ENCODE measurements at regions not wholly inside any gene's neighbourhood (a gene's known extent, or its start where the extent isn't known, plus 50 kb on each side); places are given as distances from the start of the nearest gene placed in this dataset.

GRCh38 chr10:61839916-61840315 lies 61.6 kb upstream of the ARID5B start:
- no peaks in the 10 kb centered on the region for H3K9me3 ChIP-seq (ENCODE audit: control insufficient read depth in 1 of 2, low read length in 2 of 2)
- no peaks in the 10 kb centered on the region for H3K27me3 ChIP-seq (ENCODE audit: control insufficient read depth in 1 of 2, insufficient read depth in 2 of 2, low read length in 2 of 2)
- H3K4me1 ChIP-seq (ENCODE audit: control insufficient read depth in 1 of 2, insufficient read depth in 2 of 2, low read length in 2 of 2), result peaks cover 47 to 82% of the 10 kb centered on the region in 2 donors
- no peak overlapping the region for H3K27ac ChIP-seq (ENCODE audit: low read depth, low read length)
- H3K4me3 ChIP-seq (ENCODE audit: low read depth in 1 of 2, low read length in 2 of 2), result no peak overlapping the region
- H3K9ac ChIP-seq (ENCODE audit: low read depth in 1 of 2, low read length in 2 of 2), result no peak overlapping the region
- H3K36me3 ChIP-seq (ENCODE audit: control insufficient read depth in 1 of 2, insufficient read depth in 2 of 2, low read length in 2 of 2), result no peaks in the 10 kb centered on the region

- H3K36me3 ChIP-seq (ENCODE audit: control insufficient read depth in 1 of 2, insufficient read depth in 2 of 2, low read length in 2 of 2), result no peaks in the 10 kb centered on the region
Observed at GRCh38 chr10:61840403-61840802, 61.1 kb upstream of the ARID5B start.

GRCh38 chr10:61841338-61841875 lies 60.1 kb upstream of the ARID5B start:
- Histone ChIP-seq H3K27me3 (ENCODE audit: control insufficient read depth in 1 of 2, insufficient read depth in 2 of 2, low read length in 2 of 2) (no peaks in the 10 kb centered on the region), H3K9me3 (ENCODE audit: control insufficient read depth in 1 of 2, low read length in 2 of 2) (no peaks in the 10 kb centered on the region), H3K4me3 (ENCODE audit: low read depth in 1 of 2, low read length in 2 of 2) (no peak overlapping the region), H3K9ac (ENCODE audit: low read depth in 1 of 2, low read length in 2 of 2) (no peak overlapping the region), H3K27ac (ENCODE audit: low read depth, low read length) (no peak overlapping the region), H3K4me1 (ENCODE audit: control insufficient read depth in 1 of 2, insufficient read depth in 2 of 2, low read length in 2 of 2) (peaks cover 53 to 76% of the 10 kb centered on the region in 2 donors), H3K36me3 (ENCODE audit: control insufficient read depth in 1 of 2, insufficient read depth in 2 of 2, low read length in 2 of 2) (no peaks in the 10 kb centered on the region)

More at GRCh38 chr10:61840403-61840802, 61.1 kb upstream of the ARID5B start:
- no peaks in the 10 kb centered on the region for H3K27me3 ChIP-seq (ENCODE audit: control insufficient read depth in 1 of 2, insufficient read depth in 2 of 2, low read length in 2 of 2)
- no peak overlapping the region for H3K4me3 ChIP-seq (ENCODE audit: low read depth in 1 of 2, low read length in 2 of 2)
- H3K9ac ChIP-seq (ENCODE audit: low read depth in 1 of 2, low read length in 2 of 2), result no peak overlapping the region
- H3K9me3 ChIP-seq (ENCODE audit: control insufficient read depth in 1 of 2, low read length in 2 of 2), result no peaks in the 10 kb centered on the region
- H3K27ac ChIP-seq (ENCODE audit: low read depth, low read length), result no peak overlapping the region
- peaks cover 49 to 79% of the 10 kb centered on the region in 2 donors for H3K4me1 ChIP-seq (ENCODE audit: control insufficient read depth in 1 of 2, insufficient read depth in 2 of 2, low read length in 2 of 2)

GRCh38 chr10:61842755-61843497 lies 58.6 kb upstream of the ARID5B start:
- no peaks in the 10 kb centered on the region for H3K36me3 ChIP-seq (ENCODE audit: control insufficient read depth in 1 of 2, insufficient read depth in 2 of 2, low read length in 2 of 2)
- H3K4me3 ChIP-seq (ENCODE audit: low read depth in 1 of 2, low read length in 2 of 2), result no peak overlapping the region
- H3K9ac ChIP-seq (ENCODE audit: low read depth in 1 of 2, low read length in 2 of 2), result no peak overlapping the region
- H3K27ac ChIP-seq (ENCODE audit: low read depth, low read length), result no peak overlapping the region
- peaks cover 46 to 63% of the 10 kb centered on the region in 2 donors for H3K4me1 ChIP-seq (ENCODE audit: control insufficient read depth in 1 of 2, insufficient read depth in 2 of 2, low read length in 2 of 2)
- H3K9me3 ChIP-seq (ENCODE audit: control insufficient read depth in 1 of 2, low read length in 2 of 2), result no peaks in the 10 kb centered on the region
- H3K27me3 ChIP-seq (ENCODE audit: control insufficient read depth in 1 of 2, insufficient read depth in 2 of 2, low read length in 2 of 2), result no peaks in the 10 kb centered on the region

- no peaks in the 10 kb centered on the region for H3K9me3 ChIP-seq (ENCODE audit: control insufficient read depth in 1 of 2, low read length in 2 of 2)
- peaks cover 43 to 59% of the 10 kb centered on the region in 2 donors for H3K4me1 ChIP-seq (ENCODE audit: control insufficient read depth in 1 of 2, insufficient read depth in 2 of 2, low read length in 2 of 2)
- no peak overlapping the region for H3K9ac ChIP-seq (ENCODE audit: low read depth in 1 of 2, low read length in 2 of 2)
- no peak overlapping the region for H3K4me3 ChIP-seq (ENCODE audit: low read depth in 1 of 2, low read length in 2 of 2)
- H3K27ac ChIP-seq (ENCODE audit: low read depth, low read length), result no peak overlapping the region
- H3K36me3 ChIP-seq (ENCODE audit: control insufficient read depth in 1 of 2, insufficient read depth in 2 of 2, low read length in 2 of 2), result no peaks in the 10 kb centered on the region
- no peaks in the 10 kb centered on the region for H3K27me3 ChIP-seq (ENCODE audit: control insufficient read depth in 1 of 2, insufficient read depth in 2 of 2, low read length in 2 of 2)
Observed at GRCh38 chr10:61844116-61844822, 57.2 kb upstream of the ARID5B start.

- no peak overlapping the region for H3K9ac ChIP-seq (ENCODE audit: low read depth in 1 of 2, low read length in 2 of 2)
- H3K9me3 ChIP-seq (ENCODE audit: control insufficient read depth in 1 of 2, low read length in 2 of 2), result no peaks in the 10 kb centered on the region
- H3K27me3 ChIP-seq (ENCODE audit: control insufficient read depth in 1 of 2, insufficient read depth in 2 of 2, low read length in 2 of 2), result no peaks in the 10 kb centered on the region
- peaks cover 32 to 48% of the 10 kb centered on the region in 2 donors for H3K4me1 ChIP-seq (ENCODE audit: control insufficient read depth in 1 of 2, insufficient read depth in 2 of 2, low read length in 2 of 2)
- H3K27ac ChIP-seq (ENCODE audit: low read depth, low read length), result no peak overlapping the region
- no peaks in the 10 kb centered on the region for H3K36me3 ChIP-seq (ENCODE audit: control insufficient read depth in 1 of 2, insufficient read depth in 2 of 2, low read length in 2 of 2)
- peak overlapping the region; percentile 8 to 11 for H3K4me3 ChIP-seq (ENCODE audit: low read depth in 1 of 2, low read length in 2 of 2)
Observed at GRCh38 chr10:61845196-61845949, 56.1 kb upstream of the ARID5B start.

GRCh38 chr10:61845950-61846268 lies 55.6 kb upstream of the ARID5B start:
- H3K27ac ChIP-seq (ENCODE audit: low read depth, low read length), result no peak overlapping the region
- H3K4me1 ChIP-seq (ENCODE audit: control insufficient read depth in 1 of 2, insufficient read depth in 2 of 2, low read length in 2 of 2), result peaks cover 31 to 42% of the 10 kb centered on the region in 2 donors
- no peak overlapping the region for H3K9ac ChIP-seq (ENCODE audit: low read depth in 1 of 2, low read length in 2 of 2)
- H3K9me3 ChIP-seq (ENCODE audit: control insufficient read depth in 1 of 2, low read length in 2 of 2), result no peaks in the 10 kb centered on the region
- no peaks in the 10 kb centered on the region for H3K36me3 ChIP-seq (ENCODE audit: control insufficient read depth in 1 of 2, insufficient read depth in 2 of 2, low read length in 2 of 2)
- no peaks in the 10 kb centered on the region for H3K27me3 ChIP-seq (ENCODE audit: control insufficient read depth in 1 of 2, insufficient read depth in 2 of 2, low read length in 2 of 2)
- no peak overlapping the region for H3K4me3 ChIP-seq (ENCODE audit: low read depth in 1 of 2, low read length in 2 of 2)

GRCh38 chr10:61846370-61847031 lies 55.0 kb upstream of the ARID5B start:
- no peak overlapping the region for H3K9ac ChIP-seq (ENCODE audit: low read depth in 1 of 2, low read length in 2 of 2)
- peaks cover 31 to 39% of the 10 kb centered on the region in 2 donors for H3K4me1 ChIP-seq (ENCODE audit: control insufficient read depth in 1 of 2, insufficient read depth in 2 of 2, low read length in 2 of 2)
- no peak overlapping the region for H3K27ac ChIP-seq (ENCODE audit: low read depth, low read length)
- H3K9me3 ChIP-seq (ENCODE audit: control insufficient read depth in 1 of 2, low read length in 2 of 2), result no peaks in the 10 kb centered on the region
- no peaks in the 10 kb centered on the region for H3K27me3 ChIP-seq (ENCODE audit: control insufficient read depth in 1 of 2, insufficient read depth in 2 of 2, low read length in 2 of 2)
- H3K4me3 ChIP-seq (ENCODE audit: low read depth in 1 of 2, low read length in 2 of 2), result no peak overlapping the region
- H3K36me3 ChIP-seq (ENCODE audit: control insufficient read depth in 1 of 2, insufficient read depth in 2 of 2, low read length in 2 of 2), result no peaks in the 10 kb centered on the region

- Histone ChIP-seq H3K36me3 (ENCODE audit: control insufficient read depth in 1 of 2, insufficient read depth in 2 of 2, low read length in 2 of 2) (no peaks in the 10 kb centered on the region), H3K27ac (ENCODE audit: low read depth, low read length) (no peak overlapping the region), H3K4me1 (ENCODE audit: control insufficient read depth in 1 of 2, insufficient read depth in 2 of 2, low read length in 2 of 2) (peaks cover 31 to 35% of the 10 kb centered on the region in 2 donors), H3K9me3 (ENCODE audit: control insufficient read depth in 1 of 2, low read length in 2 of 2) (no peaks in the 10 kb centered on the region), H3K27me3 (ENCODE audit: control insufficient read depth in 1 of 2, insufficient read depth in 2 of 2, low read length in 2 of 2) (no peaks in the 10 kb centered on the region), H3K4me3 (ENCODE audit: low read depth in 1 of 2, low read length in 2 of 2) (no peak overlapping the region), H3K9ac (ENCODE audit: low read depth in 1 of 2, low read length in 2 of 2) (no peak overlapping the region)
Observed at GRCh38 chr10:61847087-61847486, 54.4 kb upstream of the ARID5B start.

All from duodenal mucosa (tissue), 2 donors.